HEK293T (cell line): ENCODE measurements at regions not wholly inside any gene's neighbourhood (a gene's known extent, or its start where the extent isn't known, plus 50 kb on each side); places are given as distances from the start of the nearest gene placed in this dataset.

ENCODE experiments used
- CTCF ChIA-PET: fragments of 350-600 bp; formaldehyde crosslinking; extraction: SDS; loops from one replicate; lab custom pipeline; 2021; ENCODE audit warnings: antibody characterized with exemption, inconsistent platforms; lab: Yijun Ruan, JAX
- POLR2A ChIA-PET: fragments of 350-600 bp; formaldehyde crosslinking; extraction: SDS; loops from one replicate; lab custom pipeline; 2020; ENCODE audit warnings: antibody characterized with exemption, inconsistent platforms; lab: Yijun Ruan, JAX
- DNase-seq: peaks from one replicate; pipeline ENCODE4 v3.0.0; 2012; ENCODE audit warnings: mixed read lengths; ENCODE audit errors: extremely low spot score
- ARNT ChIP-seq: fragments of 450-650 bp; IDR thresholded peaks from 2 replicates; pipeline ENCODE4 v1.6.1; 2017; ENCODE audit warnings: mild to moderate bottlenecking
- BHLHE40 ChIP-seq: fragments of 450-650 bp; IDR thresholded peaks from 2 replicates; pipeline ENCODE4 v1.6.1; 2016; ENCODE audit warnings: mild to moderate bottlenecking, moderate library complexity, borderline replicate concordance
- CTBP1 ChIP-seq: fragments of 450-650 bp; IDR thresholded peaks from 2 replicates; pipeline ENCODE4 v1.6.1; 2016; ENCODE audit warnings: borderline replicate concordance
- ELF4 ChIP-seq: fragments of 450-650 bp; IDR thresholded peaks from 2 replicates; pipeline ENCODE4 v1.6.1; 2017; ENCODE audit warnings: antibody characterized with exemption
- FOXA1 ChIP-seq: fragments of 450-650 bp; IDR thresholded peaks from 2 replicates; pipeline ENCODE4 v1.6.1; 2016; ENCODE audit warnings: mild to moderate bottlenecking
- FOXK2 ChIP-seq: fragments of 450-650 bp; IDR thresholded peaks from 2 replicates; pipeline ENCODE4 v1.6.1; 2016; ENCODE audit warnings: mild to moderate bottlenecking
- FOXM1 ChIP-seq: fragments of 450-650 bp; IDR thresholded peaks from 2 replicates; pipeline ENCODE4 v1.6.1; 2017; ENCODE audit warnings: mild to moderate bottlenecking, borderline replicate concordance
- HDGF ChIP-seq: fragments of 450-650 bp; IDR thresholded peaks from 2 replicates; pipeline ENCODE4 v1.6.1; 2017; ENCODE audit warnings: antibody characterized with exemption, borderline replicate concordance
- L3MBTL2 ChIP-seq: fragments of 450-650 bp; conservative IDR thresholded peaks from 2 replicates; pipeline ENCODE4 v1.6.1; 2016; ENCODE audit warnings: mild to moderate bottlenecking
- LEF1 ChIP-seq: fragments of 450-650 bp; IDR thresholded peaks from 2 replicates; pipeline ENCODE4 v1.6.1; 2017; ENCODE audit warnings: mild to moderate bottlenecking, borderline replicate concordance
- PKNOX1 ChIP-seq: fragments of 450-650 bp; IDR thresholded peaks from 2 replicates; pipeline ENCODE4 v1.6.1; 2016
- SP1 ChIP-seq: fragments of 450-650 bp; IDR thresholded peaks from 2 replicates; pipeline ENCODE4 v1.6.1; 2017
- SUZ12 ChIP-seq: fragments of 450-650 bp; IDR thresholded peaks from 2 replicates; pipeline ENCODE4 v1.6.1; 2016; ENCODE audit warnings: mild to moderate bottlenecking
- TARDBP ChIP-seq: fragments of 450-650 bp; IDR thresholded peaks from 2 replicates; pipeline ENCODE4 v1.6.1; 2016
- ZNF384 ChIP-seq: fragments of 450-650 bp; IDR thresholded peaks from 2 replicates; pipeline ENCODE4 v1.6.1; 2016

GRCh38 chr4:90069151-90069550 is 58.0 kb upstream of the CCSER1 start:
- POLR2A ChIA-PET: interaction anchor here (0.7 kb wide), 1 partner anchor 1068 kb away, joined by 3 read pairs; no protein-coding TSS in a partner anchor
- TF ChIP-seq CTBP1: no peak
- no peak for TF ChIP-seq BHLHE40
- no peak for TF ChIP-seq FOXK2
- TF ChIP-seq ARNT: no peak
- TF ChIP-seq PKNOX1: no peak
- no peak for TF ChIP-seq ELF4
- no peak for TF ChIP-seq L3MBTL2
- TF ChIP-seq LEF1: no peak
- TF ChIP-seq TARDBP: no peak
- CTCF ChIA-PET: interaction anchor here (0.5 kb wide), 1 partner anchor 18 kb away, joined by 3 read pairs; no protein-coding TSS in a partner anchor
- DNase-seq: no peak

- no peak for DNase-seq
- ChIA-PET POLR2A (no interaction called here), CTCF (interaction anchor here (0.6 kb wide), 1 partner anchor 235 kb away, joined by 3 read pairs; no protein-coding TSS in a partner anchor)
- TF ChIP-seq TARDBP: no peak
- TF ChIP-seq SP1: no peak
- TF ChIP-seq ZNF384: no peak
- no peak for TF ChIP-seq FOXM1
- TF ChIP-seq FOXA1: no peak
- TF ChIP-seq ELF4: no peak
- TF ChIP-seq HDGF: no peak
- TF ChIP-seq CTBP1: no peak
- no peak for TF ChIP-seq SUZ12
- TF ChIP-seq LEF1: no peak
- no peak for TF ChIP-seq FOXK2
Measured at GRCh38 chr4:90071289-90072235, 55.6 kb upstream of the CCSER1 start.

GRCh38 chr4:90074322-90074886 is 52.8 kb upstream of the CCSER1 start:
- ChIA-PET POLR2A (interaction anchor here (0.6 kb wide), 1 partner anchor 429 kb away, joined by 3 read pairs; no protein-coding TSS in a partner anchor), CTCF (no interaction called here)
- DNase-seq: no peak
- TF ChIP-seq PKNOX1 (peak; percentile 56), FOXA1 (no peak), LEF1 (no peak), TARDBP (no peak)
